Testis (tissue), 2 donors: ENCODE measurements at regions not wholly inside any gene's neighbourhood (a gene's known extent, or its start where the extent isn't known, plus 50 kb on each side); places are given as distances from the start of the nearest gene placed in this dataset.

ENCODE experiments used
- DNase-seq: peaks from one replicate; pipeline ENCODE4 v3.0.0-alpha.2; 2019
- H3K27ac ChIP-seq, 2 donors: fragments of 200-600 bp; sonication (generic); one replicate each; pipeline ENCODE4 v1.5.1; 2019
- H3K27me3 ChIP-seq: fragments of 200-600 bp; sonication (generic); one replicate; pipeline ENCODE4 v1.5.1; 2019
- H3K36me3 ChIP-seq: fragments of 200-600 bp; sonication (generic); one replicate; pipeline ENCODE4 v1.5.1; 2017; ENCODE audit warnings: low read depth; ENCODE audit errors: missing control alignments
- H3K4me1 ChIP-seq: fragments of 200-600 bp; sonication (generic); one replicate; pipeline ENCODE4 v1.5.1; 2019
- H3K4me3 ChIP-seq, 2 donors: fragments of 200-600 bp; sonication (generic); one replicate each; pipeline ENCODE4 v1.5.1; 2017 to 2019
- H3K9me3 ChIP-seq: fragments of 200-600 bp; sonication (generic); one replicate; pipeline ENCODE4 v1.5.1; 2017
- CTCF ChIP-seq, 3 experiments: fragments of 450-650 bp in 2 of 3; fragments of 200-600 bp in 1 of 3; sonication (generic) in 1 of 3; IDR thresholded peaks; one replicate each; pipeline ENCODE4 v1.5.1; 2016 to 2019; ENCODE audit warnings: antibody characterized with exemption in 3 of 3, mild to moderate bottlenecking in 2 of 3, moderate library complexity in 1 of 3
- POLR2A ChIP-seq: fragments of 450-650 bp; IDR thresholded peaks from one replicate; pipeline ENCODE4 v1.6.1; 2017; ENCODE audit warnings: antibody characterized with exemption, mild to moderate bottlenecking, moderate library complexity
- WGBS, 2 donors: methylation state at CpG; one replicate each; pipeline ENCODE4 v1.1.5; 2018; 5-methylcytosine and 5-hydroxymethylcytosine counted together
- intact Hi-C: fragments of 100-400 bp; cut with DNase I; formaldehyde crosslinking; loops from one replicate; pipeline ENCODE4 v1.15.1; 2023; ENCODE audit warnings: low total_unique reads

DNA sequence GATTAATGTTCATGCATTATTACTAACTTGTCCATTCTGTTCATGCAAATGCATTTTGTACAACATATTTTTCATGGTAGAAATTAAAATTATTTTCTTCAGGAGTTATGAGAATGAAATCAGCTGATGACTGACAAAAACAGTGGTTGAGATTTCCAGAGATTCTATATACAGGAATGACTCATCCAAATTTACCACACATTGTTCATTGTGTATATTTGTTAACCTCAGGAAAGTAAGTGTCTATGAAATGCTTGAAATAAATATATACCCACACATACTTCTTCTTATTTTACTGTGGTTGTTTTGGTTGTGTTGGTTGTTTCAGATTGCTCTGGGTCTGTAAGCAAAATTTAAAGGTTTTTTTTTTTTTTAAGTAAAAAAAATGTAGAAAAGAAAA, 108.1 kb upstream of the SP8 start:
- no peak for DNase-seq
- TF ChIP-seq CTCF (IDR thresholded peaks at IDR 0.05) = no peak
- TF ChIP-seq POLR2A = no peak
- no peaks in the 10 kb centered on the region for H3K36me3 ChIP-seq
- intact Hi-C loops = no loop called here
- H3K27me3 ChIP-seq = no peaks in the 10 kb centered on the region
- H3K4me3 ChIP-seq = no peak overlapping the region
- no peak overlapping the region for H3K27ac ChIP-seq
- no peaks in the 10 kb centered on the region for H3K9me3 ChIP-seq
- no peaks in the 10 kb centered on the region for H3K4me1 ChIP-seq

GRCh38 chr7:20895563-20895962, 108.9 kb upstream of the SP8 start:
- Histone ChIP-seq H3K27ac (no peak overlapping the region), H3K9me3 (no peaks in the 10 kb centered on the region), H3K36me3 (no peaks in the 10 kb centered on the region), H3K4me3 (no peak overlapping the region), H3K27me3 (no peaks in the 10 kb centered on the region), H3K4me1 (no peaks in the 10 kb centered on the region)
- TF ChIP-seq POLR2A (no peak), CTCF (IDR thresholded peaks at IDR 0.05) (no peak)
- DNase-seq = no peak
- WGBS, 2 donors = 87% methylated on average over 5 of the region's 5 CpGs
- intact Hi-C loops = no loop called here

GRCh38 chr7:20896996-20897395, 110.3 kb upstream of the SP8 start:
- no peaks in the 10 kb centered on the region for H3K9me3 ChIP-seq
- WGBS, 2 donors = 87 to 92% methylated on average over 2 of the region's 2 CpGs
- no peaks in the 10 kb centered on the region for H3K27me3 ChIP-seq

DNA sequence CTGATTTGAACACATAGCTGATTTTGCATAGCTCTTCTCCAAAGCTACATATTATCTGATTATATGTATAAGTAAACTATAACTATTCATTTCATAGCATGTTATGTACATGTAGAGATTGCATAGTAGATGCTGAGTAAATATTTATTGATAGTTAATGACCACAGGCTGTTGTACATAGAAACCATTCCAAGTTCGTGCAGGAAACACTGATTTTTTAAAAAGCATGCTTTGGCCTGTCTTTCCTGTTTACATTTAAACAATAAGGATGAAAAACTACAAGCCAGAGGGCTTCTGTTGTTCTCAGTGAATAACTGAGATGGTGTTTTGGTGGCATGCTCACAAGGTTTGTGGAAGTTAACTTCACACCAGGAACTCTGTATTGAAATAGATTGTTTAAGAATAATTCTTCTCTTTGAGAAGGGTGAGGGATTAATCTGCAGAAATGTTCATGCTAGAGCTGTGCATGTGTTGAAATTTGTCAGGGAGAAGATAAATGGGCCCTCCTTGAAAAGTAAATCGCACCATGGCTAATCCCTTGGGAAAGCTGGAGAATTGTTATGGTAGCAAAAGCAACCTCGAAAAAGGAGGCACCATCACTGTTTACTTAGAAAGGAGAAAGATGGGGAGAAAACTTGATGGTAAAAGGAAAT, 120.2 kb upstream of the SP8 start:
- Histone ChIP-seq H3K36me3 (no peaks in the 10 kb centered on the region), H3K27ac (no peak overlapping the region), H3K4me1 (no peaks in the 10 kb centered on the region), H3K4me3 (no peak overlapping the region), H3K27me3 (no peaks in the 10 kb centered on the region), H3K9me3 (no peaks in the 10 kb centered on the region)
- DNase-seq = no peak
- 51 to 53% methylated on average over 3 of the region's 3 CpGs for WGBS, 2 donors
- intact Hi-C loops = no loop called here
- TF ChIP-seq POLR2A (no peak), CTCF (IDR thresholded peaks at IDR 0.05) (no peak)

More at GRCh38 chr7:20896996-20897395, 110.3 kb upstream of the SP8 start:
- Histone ChIP-seq H3K4me1 (no peaks in the 10 kb centered on the region), H3K36me3 (no peaks in the 10 kb centered on the region), H3K27ac (no peak overlapping the region), H3K4me3 (no peak overlapping the region)
- TF ChIP-seq POLR2A (no peak), CTCF (IDR thresholded peaks at IDR 0.05) (no peak)
- DNase-seq = no peak
- intact Hi-C loops = no loop called here

GRCh38 chr7:20911081-20911480, 124.4 kb upstream of the SP8 start:
- no peak overlapping the region for H3K4me3 ChIP-seq
- H3K4me1 ChIP-seq = no peaks in the 10 kb centered on the region
- H3K36me3 ChIP-seq = no peaks in the 10 kb centered on the region
- H3K27me3 ChIP-seq = no peaks in the 10 kb centered on the region
- WGBS, 2 donors = 75 to 82% methylated on average over 4 of the region's 4 CpGs
- H3K9me3 ChIP-seq = no peaks in the 10 kb centered on the region
- DNase-seq = no peak
- intact Hi-C loops = no loop called here
- H3K27ac ChIP-seq = no peak overlapping the region
- no peak for TF ChIP-seq CTCF (IDR thresholded peaks at IDR 0.05)
